ENCODE measurements at regions not wholly inside any gene's neighbourhood (a gene's known extent, or its start where the extent isn't known, plus 50 kb on each side); places are given as distances from the start of the nearest gene placed in this dataset.

DNA sequence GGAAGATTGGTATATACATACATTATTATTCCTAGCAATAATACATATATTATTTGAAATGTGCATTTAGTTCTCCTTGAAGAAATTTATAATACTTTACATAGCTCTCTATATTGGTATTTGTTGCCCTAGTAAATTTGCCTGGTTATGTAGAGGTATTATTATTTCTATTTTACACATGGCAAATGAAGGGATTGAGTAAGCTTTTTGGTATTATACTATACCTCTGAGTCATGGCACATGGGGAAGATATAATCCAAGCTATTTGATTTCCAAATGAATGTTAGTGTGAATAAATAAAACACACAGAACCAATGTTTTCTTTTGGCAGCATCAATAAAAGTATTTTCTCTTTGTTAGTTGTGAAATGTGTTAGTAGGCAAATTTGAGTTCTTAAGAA lies 409.6 kb upstream of the SLC35B3 start:
- TF ChIP-seq CTCF (IDR thresholded peaks at IDR 0.05 in 8 of 11, conservative IDR thresholded peaks at IDR 0.05 in 3 of 11): no peak
- TF ChIP-seq POLR2A (IDR thresholded peaks at IDR 0.05): no peak

All from spleen (tissue), 7 donors.